ENCODE measurements at regions not wholly inside any gene's neighbourhood (a gene's known extent, or its start where the extent isn't known, plus 50 kb on each side); places are given as distances from the start of the nearest gene placed in this dataset.
"Not testable (repeated sequence)": the region's sequence is repeated elsewhere in the genome, so short reads cannot be mapped to it uniquely, and the experiment has no call there.

DNA sequence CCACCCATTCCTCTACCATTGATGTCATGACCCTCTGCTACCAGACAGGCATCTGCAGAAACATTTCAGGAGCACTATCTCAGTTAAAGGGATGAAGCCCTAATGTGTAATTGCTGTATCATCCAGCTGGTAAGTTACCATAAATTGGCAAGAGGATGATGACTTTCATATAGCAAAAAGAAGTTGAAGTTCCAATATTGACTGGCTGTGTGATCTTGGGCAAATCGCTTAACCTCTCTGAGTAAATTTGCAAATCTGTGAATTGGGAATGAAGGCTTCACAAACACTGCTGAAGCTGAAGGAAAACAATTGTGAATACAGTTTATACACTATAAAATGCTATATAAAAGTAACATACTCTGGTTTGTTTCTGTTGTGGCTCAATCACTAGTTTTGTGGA lies 89.5 kb upstream of the PHACTR1 start:
- H3K9me2 ChIP-seq (ENCODE audit: low read depth, low read length), result no peaks in the 10 kb centered on the region
- H3K4me1 ChIP-seq (ENCODE audit: insufficient read depth, low read length, severe bottlenecking), result no peaks in the 10 kb centered on the region
- no peak overlapping the region for H3K27ac ChIP-seq (ENCODE audit: low read depth, low read length, poor library complexity, severe bottlenecking)
- H3F3A ChIP-seq (ENCODE audit: insufficient read depth, low read length), result no peaks in the 10 kb centered on the region
- no peaks in the 10 kb centered on the region for H3K79me2 ChIP-seq (ENCODE audit: insufficient read depth, low read length)
- TF ChIP-seq EZH2 (IDR thresholded peaks at IDR 0.05; ENCODE audit: borderline replicate concordance, low read length), result no peak
- TF ChIP-seq, protein P1, sequence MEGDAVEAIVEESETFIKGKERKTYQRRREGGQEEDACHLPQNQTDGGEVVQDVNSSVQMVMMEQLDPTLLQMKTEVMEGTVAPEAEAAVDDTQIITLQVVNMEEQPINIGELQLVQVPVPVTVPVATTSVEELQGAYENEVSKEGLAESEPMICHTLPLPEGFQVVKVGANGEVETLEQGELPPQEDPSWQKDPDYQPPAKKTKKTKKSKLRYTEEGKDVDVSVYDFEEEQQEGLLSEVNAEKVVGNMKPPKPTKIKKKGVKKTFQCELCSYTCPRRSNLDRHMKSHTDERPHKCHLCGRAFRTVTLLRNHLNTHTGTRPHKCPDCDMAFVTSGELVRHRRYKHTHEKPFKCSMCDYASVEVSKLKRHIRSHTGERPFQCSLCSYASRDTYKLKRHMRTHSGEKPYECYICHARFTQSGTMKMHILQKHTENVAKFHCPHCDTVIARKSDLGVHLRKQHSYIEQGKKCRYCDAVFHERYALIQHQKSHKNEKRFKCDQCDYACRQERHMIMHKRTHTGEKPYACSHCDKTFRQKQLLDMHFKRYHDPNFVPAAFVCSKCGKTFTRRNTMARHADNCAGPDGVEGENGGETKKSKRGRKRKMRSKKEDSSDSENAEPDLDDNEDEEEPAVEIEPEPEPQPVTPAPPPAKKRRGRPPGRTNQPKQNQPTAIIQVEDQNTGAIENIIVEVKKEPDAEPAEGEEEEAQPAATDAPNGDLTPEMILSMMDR (IDR thresholded peaks at IDR 0.05; ENCODE audit: low read length), result no peak
- no peaks in the 10 kb centered on the region for H4K20me1 ChIP-seq (ENCODE audit: insufficient read depth, low read length)
- H3K4me2 ChIP-seq (ENCODE audit: low read length), result no peak overlapping the region
- no peak overlapping the region for H3K4me3 ChIP-seq (ENCODE audit: low read depth, low read length, poor library complexity, severe bottlenecking)
- H3K9me3 ChIP-seq (ENCODE audit: low read length), result no peaks in the 10 kb centered on the region
- H3K9ac ChIP-seq (ENCODE audit: low read length), result no peak overlapping the region
- H3K36me3 ChIP-seq (ENCODE audit: insufficient read depth, low read length), result no peaks in the 10 kb centered on the region
- no peaks in the 10 kb centered on the region for H3K27me3 ChIP-seq (ENCODE audit: insufficient read depth, low read length)
- H2AFZ ChIP-seq (ENCODE audit: low read length), result no peak overlapping the region

DNA sequence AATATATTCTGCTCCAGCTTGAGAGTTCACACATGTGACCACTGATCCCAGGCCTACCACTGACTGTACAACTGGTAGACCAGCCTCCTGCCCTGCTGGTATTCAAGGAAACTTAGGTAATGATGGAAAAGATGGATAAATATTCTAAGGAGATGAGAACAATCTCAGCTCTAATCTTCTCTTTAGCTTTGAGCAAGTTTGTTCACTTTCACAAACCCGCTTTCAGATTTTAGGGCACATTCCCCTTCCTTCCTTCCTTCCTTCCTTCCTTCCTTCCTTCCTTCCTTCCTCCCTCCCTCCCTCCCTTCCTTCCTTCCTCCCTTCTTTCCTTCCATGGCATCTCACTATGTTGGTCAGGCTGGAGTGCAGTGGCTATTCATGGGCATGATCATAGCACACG lies 88.2 kb upstream of the PHACTR1 start:
- H3K79me2 ChIP-seq (ENCODE audit: insufficient read depth, low read length), result no peaks in the 10 kb centered on the region
- no peaks in the 10 kb centered on the region for H3K36me3 ChIP-seq (ENCODE audit: insufficient read depth, low read length)
- no peak overlapping the region for H2AFZ ChIP-seq (ENCODE audit: low read length)
- no peaks in the 10 kb centered on the region for H3K27me3 ChIP-seq (ENCODE audit: insufficient read depth, low read length)
- H3K4me1 ChIP-seq (ENCODE audit: insufficient read depth, low read length, severe bottlenecking), result no peaks in the 10 kb centered on the region
- H3K9me3 ChIP-seq (ENCODE audit: low read length), result no peaks in the 10 kb centered on the region
- no peaks in the 10 kb centered on the region for H3K9me2 ChIP-seq (ENCODE audit: low read depth, low read length)
- no peak overlapping the region for H3K9ac ChIP-seq (ENCODE audit: low read length)
- no peak overlapping the region for H3K4me3 ChIP-seq (ENCODE audit: low read depth, low read length, poor library complexity, severe bottlenecking)
- no peaks in the 10 kb centered on the region for H4K20me1 ChIP-seq (ENCODE audit: insufficient read depth, low read length)
- no peak overlapping the region for H3K27ac ChIP-seq (ENCODE audit: low read depth, low read length, poor library complexity, severe bottlenecking)
- H3K4me2 ChIP-seq (ENCODE audit: low read length), result no peak overlapping the region
- TF ChIP-seq, protein P1 (IDR thresholded peaks at IDR 0.05; ENCODE audit: low read length), result no peak
- no peak for TF ChIP-seq EZH2 (IDR thresholded peaks at IDR 0.05; ENCODE audit: borderline replicate concordance, low read length)
- no peaks in the 10 kb centered on the region for H3F3A ChIP-seq (ENCODE audit: insufficient read depth, low read length)

DNA sequence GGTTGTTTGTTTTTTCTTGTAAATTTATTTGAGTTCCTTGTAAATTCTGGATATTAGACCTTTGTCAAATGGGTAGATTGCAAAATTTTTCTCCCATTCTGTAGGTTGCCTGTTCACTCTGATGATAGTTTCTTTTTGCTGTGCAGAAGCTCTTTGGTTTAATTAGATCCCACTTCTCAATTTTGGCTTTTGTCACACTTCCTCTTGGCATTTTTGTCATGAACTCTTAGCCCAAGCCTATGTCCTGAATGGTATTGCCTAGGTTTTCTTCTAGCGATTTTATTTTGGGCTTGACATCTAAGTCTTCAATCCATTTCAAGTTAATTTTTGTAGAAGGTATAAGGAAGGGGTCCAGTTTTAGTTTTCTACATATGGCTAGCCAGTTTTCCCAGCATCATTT lies 82.8 kb upstream of the PHACTR1 start:
- H3K36me3 ChIP-seq (ENCODE audit: insufficient read depth, low read length); H3K27me3 ChIP-seq (ENCODE audit: insufficient read depth, low read length); H3K4me3 ChIP-seq (ENCODE audit: low read depth, low read length, poor library complexity, severe bottlenecking); H2AFZ ChIP-seq (ENCODE audit: low read length); H3K27ac ChIP-seq (ENCODE audit: low read depth, low read length, poor library complexity, severe bottlenecking); H3K4me1 ChIP-seq (ENCODE audit: insufficient read depth, low read length, severe bottlenecking); H3K9me3 ChIP-seq (ENCODE audit: low read length); H4K20me1 ChIP-seq (ENCODE audit: insufficient read depth, low read length); H3K9ac ChIP-seq (ENCODE audit: low read length); H3K79me2 ChIP-seq (ENCODE audit: insufficient read depth, low read length); H3K9me2 ChIP-seq (ENCODE audit: low read depth, low read length); H3K4me2 ChIP-seq (ENCODE audit: low read length); H3F3A ChIP-seq (ENCODE audit: insufficient read depth, low read length): not testable (repeated sequence)

DNA sequence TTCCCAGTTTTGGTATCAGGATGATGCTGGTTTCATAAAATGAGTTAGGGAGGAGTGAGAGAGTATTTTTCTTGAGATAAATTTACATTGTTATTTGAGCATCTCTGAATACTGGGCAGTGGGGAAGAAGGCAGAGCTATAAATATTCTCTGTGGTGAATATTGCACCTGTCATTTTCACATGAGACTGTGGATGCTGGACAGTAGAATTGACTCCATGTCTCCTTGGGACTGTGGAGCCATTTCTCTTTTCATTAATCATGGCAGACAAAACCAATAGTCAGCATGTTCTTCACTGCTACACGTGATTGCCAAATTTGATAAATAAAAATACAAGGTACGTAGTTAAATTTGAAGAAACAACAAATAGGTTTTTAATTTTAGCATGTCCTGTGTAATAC lies 81.2 kb upstream of the PHACTR1 start:
- Histone ChIP-seq H3F3A (ENCODE audit: insufficient read depth, low read length) (no peaks in the 10 kb centered on the region), H2AFZ (ENCODE audit: low read length) (no peak overlapping the region), H3K79me2 (ENCODE audit: insufficient read depth, low read length) (no peaks in the 10 kb centered on the region), H3K4me3 (ENCODE audit: low read depth, low read length, poor library complexity, severe bottlenecking) (no peak overlapping the region), H3K4me2 (ENCODE audit: low read length) (no peak overlapping the region), H3K9me2 (ENCODE audit: low read depth, low read length) (no peaks in the 10 kb centered on the region), H3K4me1 (ENCODE audit: insufficient read depth, low read length, severe bottlenecking) (no peaks in the 10 kb centered on the region), H3K27me3 (ENCODE audit: insufficient read depth, low read length) (no peaks in the 10 kb centered on the region), H3K9ac (ENCODE audit: low read length) (no peak overlapping the region), H3K27ac (ENCODE audit: low read depth, low read length, poor library complexity, severe bottlenecking) (no peak overlapping the region), H3K9me3 (ENCODE audit: low read length) (0 out of 2 replicates have a peak, but pooled peaks cover 1% of the 10 kb centered on the region), H3K36me3 (ENCODE audit: insufficient read depth, low read length) (no peaks in the 10 kb centered on the region), H4K20me1 (ENCODE audit: insufficient read depth, low read length) (no peaks in the 10 kb centered on the region)
- TF ChIP-seq, protein P1 (IDR thresholded peaks at IDR 0.05; ENCODE audit: low read length), result no peak
